ACHN (cell line): ENCODE measurements at regions not wholly inside any gene's neighbourhood (a gene's known extent, or its start where the extent isn't known, plus 50 kb on each side); places are given as distances from the start of the nearest gene placed in this dataset.
"Not testable (repeated sequence)": the region's sequence is repeated elsewhere in the genome, so short reads cannot be mapped to it uniquely, and the experiment has no call there.

Experiments
- DNase-seq: peaks from one replicate; pipeline ENCODE4 v3.0.0-alpha.2; 2015
- in situ Hi-C: cut with HindIII; loops from 2 replicates; pipeline ENCODE4 v1.10.0; 2017; ENCODE audit warnings: low sequenced_read_pairs, low pct_ligation_motif_present, low pct_unique_long_range_greater_than_20kb

- in situ Hi-C loops, DNase-seq: not testable (repeated sequence)
Measured at GRCh38 chr1:196366-196765, 255.1 kb downstream of the OR4F29 start.

GRCh38 chr1:191296-192049, 260.0 kb downstream of the OR4F29 start:
- DNase-seq, in situ Hi-C loops: not testable (repeated sequence)

- in situ Hi-C loops, DNase-seq: not testable (repeated sequence)
Measured at GRCh38 chr1:190678-191077, 260.8 kb downstream of the OR4F29 start.

GRCh38 chr1:189915-190314, 261.6 kb downstream of the OR4F29 start:
- in situ Hi-C loops, DNase-seq: not testable (repeated sequence)

- DNase-seq, in situ Hi-C loops: not testable (repeated sequence)
Measured at GRCh38 chr1:189270-189669, 262.2 kb downstream of the OR4F29 start.

GRCh38 chr1:187298-187697, 264.2 kb downstream of the OR4F29 start:
- in situ Hi-C loops, DNase-seq: not testable (repeated sequence)

GRCh38 chr1:186691-187131, 264.8 kb downstream of the OR4F29 start:
- DNase-seq, in situ Hi-C loops: not testable (repeated sequence)

- in situ Hi-C loops, DNase-seq: not testable (repeated sequence)
Measured at GRCh38 chr1:186223-186622, 265.3 kb downstream of the OR4F29 start.

- DNase-seq, in situ Hi-C loops: not testable (repeated sequence)
Measured at GRCh38 chr1:185526-185925, 266.0 kb downstream of the OR4F29 start.

GRCh38 chr1:184336-184686, 267.2 kb downstream of the OR4F29 start:
- DNase-seq, in situ Hi-C loops: not testable (repeated sequence)

GRCh38 chr1:183620-184335, 267.7 kb downstream of the OR4F29 start:
- in situ Hi-C loops, DNase-seq: not testable (repeated sequence)

- in situ Hi-C loops, DNase-seq: not testable (repeated sequence)
Measured at GRCh38 chr1:183081-183480, 268.4 kb downstream of the OR4F29 start.

GRCh38 chr1:182631-183030, 268.8 kb downstream of the OR4F29 start:
- in situ Hi-C loops, DNase-seq: not testable (repeated sequence)

GRCh38 chr1:181247-182216, 269.9 kb downstream of the OR4F29 start:
- DNase-seq, result peak; percentile 51

GRCh38 chr1:180749-181205, 270.7 kb downstream of the OR4F29 start:
- in situ Hi-C loops, result not testable (repeated sequence)
- peak; percentile 0 for DNase-seq

More at GRCh38 chr1:181247-182216, 269.9 kb downstream of the OR4F29 start:
- in situ Hi-C loops, result not testable (repeated sequence)

- in situ Hi-C loops, DNase-seq: not testable (repeated sequence)
Measured at GRCh38 chr1:138842-139241, 312.6 kb downstream of the OR4F29 start.

GRCh38 chr1:137664-138063, 313.8 kb downstream of the OR4F29 start:
- DNase-seq, in situ Hi-C loops: not testable (repeated sequence)

GRCh38 chr1:136344-136932, 315.0 kb downstream of the OR4F29 start:
- DNase-seq, in situ Hi-C loops: not testable (repeated sequence)
